ENCODE measurements at regions not wholly inside any gene's neighbourhood (a gene's known extent, or its start where the extent isn't known, plus 50 kb on each side); places are given as distances from the start of the nearest gene placed in this dataset.

DNA sequence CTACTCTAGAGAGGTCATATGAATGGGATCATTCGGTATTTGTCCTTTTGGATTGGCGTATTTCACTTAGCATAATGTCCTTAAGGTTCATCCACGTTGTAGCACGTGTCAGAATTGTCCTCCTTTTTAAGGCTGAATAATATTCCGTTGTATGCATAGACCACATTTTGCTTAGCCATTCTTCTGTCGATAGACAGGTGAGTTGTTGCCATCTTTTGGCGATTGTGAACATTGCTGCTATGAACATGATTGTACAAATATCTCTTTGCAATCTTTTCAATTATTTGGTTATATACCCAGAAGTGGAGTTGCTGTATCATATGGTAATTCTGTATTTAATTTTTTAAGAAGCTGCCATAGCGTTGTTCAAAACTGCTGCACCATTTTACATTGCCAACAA, 52.4 kb upstream of the GOLGA8J start:
- ATAC-seq (no peak), DNase-seq (no peak)
- Mint-ChIP-seq H3K36me3 (ENCODE audit: low read depth) (no peaks in the 10 kb centered on the region), H3K27me3 (peaks cover 13% of the 10 kb centered on the region), H3K27ac (no peak overlapping the region), H3K9me3 (ENCODE audit: low read depth) (peaks cover 2% of the 10 kb centered on the region), H3K4me3 (no peak overlapping the region), H3K4me1 (no peaks in the 10 kb centered on the region)
- ChIA-PET POLR2A (no interaction called here), CTCF (no interaction called here)
- intact Hi-C loops (cut with DNase I, micrococcal nuclease) = loop anchor here in 1 of 2 experiments (2.0 kb wide), 1 partner anchor 362 kb away; no protein-coding TSS in a partner anchor

DNA sequence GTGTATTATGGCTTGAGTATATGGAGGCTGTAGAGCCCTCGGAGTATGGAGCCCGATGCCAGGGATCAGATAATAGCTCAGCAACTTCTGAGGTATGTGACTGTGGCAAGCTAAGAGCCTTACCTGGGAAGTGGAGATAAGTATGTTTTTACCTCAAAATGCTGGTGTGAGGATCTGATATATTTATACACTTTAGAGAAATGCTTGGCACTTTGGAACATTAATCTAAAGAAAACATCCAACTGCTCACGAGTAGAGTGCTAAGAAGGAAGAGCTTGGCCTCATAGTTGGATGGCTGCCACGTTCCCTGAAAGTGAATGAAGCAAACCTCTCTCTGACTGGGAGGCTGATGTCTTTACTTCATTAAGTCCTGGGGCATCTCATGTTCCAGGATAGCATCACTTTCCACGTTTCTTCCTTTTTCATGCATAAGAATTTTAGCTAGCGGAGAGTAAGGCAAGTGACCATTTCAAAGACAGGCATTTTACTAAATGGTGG, 58.9 kb upstream of the GOLGA8J start:
- no peaks in the 10 kb centered on the region for H3K36me3 Mint-ChIP-seq (ENCODE audit: low read depth)
- no peak for ATAC-seq
- POLR2A ChIA-PET = no interaction called here
- no peak overlapping the region for H3K4me3 Mint-ChIP-seq
- intact Hi-C loops (cut with DNase I, micrococcal nuclease) = no loop called here
- H3K9me3 Mint-ChIP-seq (ENCODE audit: low read depth) = no peaks in the 10 kb centered on the region
- H3K4me1 Mint-ChIP-seq = no peaks in the 10 kb centered on the region
- no peak for DNase-seq
- CTCF ChIA-PET = interaction anchor here (0.6 kb wide), 1 partner anchor 924 kb away, joined by 4 read pairs; no protein-coding TSS in a partner anchor
- peaks cover 31% of the 10 kb centered on the region for H3K27me3 Mint-ChIP-seq
- no peak overlapping the region for H3K27ac Mint-ChIP-seq

GRCh38 chr15:30010746-30011145, 72.0 kb upstream of the GOLGA8J start:
- no peak for DNase-seq
- no peaks in the 10 kb centered on the region for H3K4me1 Mint-ChIP-seq
- ChIA-PET CTCF (no interaction called here), POLR2A (no interaction called here)
- ATAC-seq = no peak
- H3K4me3 Mint-ChIP-seq = no peak overlapping the region
- no peaks in the 10 kb centered on the region for H3K36me3 Mint-ChIP-seq (ENCODE audit: low read depth)
- no peak overlapping the region for H3K27ac Mint-ChIP-seq
- no peaks in the 10 kb centered on the region for H3K27me3 Mint-ChIP-seq
- H3K9me3 Mint-ChIP-seq (ENCODE audit: low read depth) = no peaks in the 10 kb centered on the region
- intact Hi-C loops (cut with DNase I, micrococcal nuclease) = no loop called here

DNA sequence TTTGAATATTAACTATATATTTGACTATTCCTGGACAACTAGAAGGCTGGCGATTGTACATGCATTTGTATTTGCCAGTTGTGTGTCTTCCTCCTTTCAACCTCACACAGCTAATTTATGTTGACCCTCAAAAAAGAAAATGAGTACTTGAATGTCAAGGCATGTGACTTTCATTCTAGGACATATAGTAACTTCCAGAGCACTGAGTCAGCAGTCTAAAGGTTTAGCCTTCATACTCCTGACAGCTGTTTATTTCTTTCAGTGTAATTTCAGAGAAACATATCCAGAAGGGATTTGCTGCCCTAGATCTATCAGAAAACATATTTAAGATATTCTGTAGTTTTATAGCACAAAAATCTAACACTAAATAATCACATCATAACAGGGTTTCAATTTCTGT, 74.6 kb upstream of the GOLGA8J start:
- ATAC-seq = no peak
- POLR2A ChIA-PET = no interaction called here
- intact Hi-C loops (cut with DNase I, micrococcal nuclease) = no loop called here
- Mint-ChIP-seq H3K36me3 (ENCODE audit: low read depth) (no peaks in the 10 kb centered on the region), H3K9me3 (ENCODE audit: low read depth) (no peaks in the 10 kb centered on the region), H3K27ac (no peak overlapping the region), H3K27me3 (no peaks in the 10 kb centered on the region), H3K4me3 (no peak overlapping the region), H3K4me1 (no peaks in the 10 kb centered on the region)
- DNase-seq = no peak
- CTCF ChIA-PET = no interaction called here

- Mint-ChIP-seq H3K27ac (no peak overlapping the region), H3K4me3 (no peak overlapping the region), H3K9me3 (ENCODE audit: low read depth) (no peaks in the 10 kb centered on the region), H3K36me3 (ENCODE audit: low read depth) (no peaks in the 10 kb centered on the region), H3K4me1 (no peaks in the 10 kb centered on the region), H3K27me3 (peaks cover 2% of the 10 kb centered on the region)
- ATAC-seq = no peak
- intact Hi-C loops (cut with DNase I, micrococcal nuclease) = loop anchor here in 1 of 2 experiments (5.0 kb wide), 1 partner anchor 609 kb away; no protein-coding TSS in a partner anchor
- DNase-seq = no peak
- ChIA-PET CTCF (no interaction called here), POLR2A (no interaction called here)
Measured at GRCh38 chr15:30001602-30002001, 81.2 kb upstream of the GOLGA8J start.

- intact Hi-C loops (cut with DNase I, micrococcal nuclease) = no loop called here
- ATAC-seq (no peak), DNase-seq (no peak)
- ChIA-PET CTCF (no interaction called here), POLR2A (no interaction called here)
- Mint-ChIP-seq H3K36me3 (ENCODE audit: low read depth) (no peaks in the 10 kb centered on the region), H3K27me3 (peaks cover 4% of the 10 kb centered on the region), H3K27ac (no peak overlapping the region), H3K9me3 (ENCODE audit: low read depth) (no peaks in the 10 kb centered on the region), H3K4me3 (no peak overlapping the region), H3K4me1 (no peaks in the 10 kb centered on the region)
Measured at GRCh38 chr15:29998033-29998432, 84.7 kb upstream of the GOLGA8J start.

- intact Hi-C loops (cut with DNase I, micrococcal nuclease) = no loop called here
- ATAC-seq (no peak), DNase-seq (no peak)
- Mint-ChIP-seq H3K27me3 (peaks cover 4% of the 10 kb centered on the region), H3K4me3 (no peak overlapping the region), H3K36me3 (ENCODE audit: low read depth) (no peaks in the 10 kb centered on the region), H3K4me1 (no peaks in the 10 kb centered on the region), H3K9me3 (ENCODE audit: low read depth) (no peaks in the 10 kb centered on the region), H3K27ac (no peak overlapping the region)
- ChIA-PET CTCF (no interaction called here), POLR2A (no interaction called here)
Measured at GRCh38 chr15:29997499-29997898, 85.3 kb upstream of the GOLGA8J start.

- Mint-ChIP-seq H3K27me3 (peaks cover 7% of the 10 kb centered on the region), H3K9me3 (ENCODE audit: low read depth) (no peaks in the 10 kb centered on the region), H3K27ac (no peak overlapping the region), H3K36me3 (ENCODE audit: low read depth) (no peaks in the 10 kb centered on the region), H3K4me1 (no peaks in the 10 kb centered on the region), H3K4me3 (no peak overlapping the region)
- no peak for ATAC-seq
- intact Hi-C loops (cut with DNase I, micrococcal nuclease) = no loop called here
- ChIA-PET POLR2A (no interaction called here), CTCF (no interaction called here)
- DNase-seq = no peak
Measured at GRCh38 chr15:29994284-29994683, 88.5 kb upstream of the GOLGA8J start.

GRCh38 chr15:29990954-29991353, 91.8 kb upstream of the GOLGA8J start:
- POLR2A ChIA-PET = no interaction called here
- intact Hi-C loops (cut with DNase I, micrococcal nuclease) = no loop called here
- no peak for DNase-seq
- Mint-ChIP-seq H3K27me3 (peaks cover 9% of the 10 kb centered on the region), H3K36me3 (ENCODE audit: low read depth) (no peaks in the 10 kb centered on the region), H3K9me3 (ENCODE audit: low read depth) (no peaks in the 10 kb centered on the region), H3K27ac (no peak overlapping the region), H3K4me1 (no peaks in the 10 kb centered on the region), H3K4me3 (no peak overlapping the region)
- ATAC-seq = no peak
- CTCF ChIA-PET = interaction anchor here (0.6 kb wide), 1 partner anchor 65 kb away, joined by 3 read pairs; no protein-coding TSS in a partner anchor

DNA sequence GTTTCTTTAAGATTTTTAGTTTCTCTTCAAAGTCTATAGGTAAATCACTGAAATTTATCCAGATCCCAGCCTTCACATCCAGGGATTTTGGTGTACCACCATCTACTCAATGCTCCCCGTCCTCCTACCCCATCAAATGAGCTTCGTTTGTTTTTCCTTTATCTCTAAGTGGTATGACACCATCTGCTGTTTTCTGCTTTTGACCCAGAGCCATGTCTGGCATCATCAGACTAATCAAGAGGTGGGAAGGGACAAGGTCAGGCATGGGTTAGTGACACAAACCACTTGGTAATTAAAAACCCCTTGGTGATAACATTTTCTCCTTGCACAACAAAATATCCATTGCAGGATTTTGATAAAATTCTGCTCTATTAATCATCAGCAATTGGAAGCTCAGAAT, 92.7 kb upstream of the GOLGA8J start:
- peaks cover 9% of the 10 kb centered on the region for H3K27me3 Mint-ChIP-seq
- no peak for DNase-seq
- ATAC-seq = no peak
- ChIA-PET POLR2A (no interaction called here), CTCF (interaction anchor here (0.6 kb wide), 1 partner anchor 64 kb away, joined by 3 read pairs; no protein-coding TSS in a partner anchor)
- H3K27ac Mint-ChIP-seq = no peak overlapping the region
- no peak overlapping the region for H3K4me3 Mint-ChIP-seq
- no peaks in the 10 kb centered on the region for H3K36me3 Mint-ChIP-seq (ENCODE audit: low read depth)
- no peaks in the 10 kb centered on the region for H3K4me1 Mint-ChIP-seq
- no peaks in the 10 kb centered on the region for H3K9me3 Mint-ChIP-seq (ENCODE audit: low read depth)
- intact Hi-C loops (cut with DNase I, micrococcal nuclease) = no loop called here

DNA sequence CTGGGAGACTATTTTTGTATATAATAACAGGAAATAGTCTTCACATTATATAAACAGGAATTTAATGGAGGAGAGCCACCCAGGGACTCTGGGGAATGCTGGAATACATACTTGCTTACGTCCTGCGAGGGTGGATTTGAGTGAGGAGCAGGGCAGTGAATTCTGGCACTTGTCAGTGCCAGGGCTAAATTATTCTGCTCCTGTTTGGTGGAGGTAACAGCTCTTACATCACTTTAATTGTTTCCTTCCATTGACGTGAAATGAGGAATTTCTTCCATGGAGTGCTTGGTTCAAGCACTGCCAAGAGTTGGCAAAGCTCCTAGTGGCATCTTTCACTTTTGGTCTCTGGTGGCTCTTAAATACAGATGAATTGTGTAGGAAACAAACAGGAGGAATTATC, 94.1 kb upstream of the GOLGA8J start:
- no peak for DNase-seq
- H3K36me3 Mint-ChIP-seq (ENCODE audit: low read depth) = no peaks in the 10 kb centered on the region
- CTCF ChIA-PET = no interaction called here
- ATAC-seq = no peak
- no peaks in the 10 kb centered on the region for H3K4me1 Mint-ChIP-seq
- peaks cover 7% of the 10 kb centered on the region for H3K27me3 Mint-ChIP-seq
- H3K9me3 Mint-ChIP-seq (ENCODE audit: low read depth) = no peaks in the 10 kb centered on the region
- POLR2A ChIA-PET = no interaction called here
- H3K4me3 Mint-ChIP-seq = no peak overlapping the region
- no peak overlapping the region for H3K27ac Mint-ChIP-seq
- intact Hi-C loops (cut with DNase I, micrococcal nuclease) = no loop called here

DNA sequence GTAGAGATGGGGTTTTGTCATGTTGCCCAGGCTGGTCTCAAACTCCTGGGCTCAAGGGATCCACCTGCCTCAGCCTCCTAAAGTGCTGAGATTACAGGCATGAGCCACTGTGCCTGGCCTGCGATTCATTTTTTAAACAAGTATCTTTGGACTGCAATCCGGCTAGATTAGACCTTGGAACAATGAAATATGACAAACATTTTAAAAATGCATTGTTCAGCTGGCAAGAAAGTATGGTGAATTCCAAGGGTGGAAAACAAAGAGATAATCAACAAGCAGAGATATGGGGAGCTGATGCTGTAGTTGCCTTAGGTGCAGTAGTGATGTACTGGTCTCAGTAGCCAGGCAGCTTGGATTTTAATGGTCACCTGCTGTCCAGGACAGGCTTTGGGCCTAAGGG, 95.8 kb upstream of the GOLGA8J start:
- Mint-ChIP-seq H3K36me3 (ENCODE audit: low read depth) (no peaks in the 10 kb centered on the region), H3K27ac (no peak overlapping the region), H3K9me3 (ENCODE audit: low read depth) (no peaks in the 10 kb centered on the region), H3K4me3 (no peak overlapping the region), H3K4me1 (no peaks in the 10 kb centered on the region), H3K27me3 (peaks cover 9% of the 10 kb centered on the region)
- ATAC-seq = no peak
- ChIA-PET CTCF (no interaction called here), POLR2A (no interaction called here)
- no peak for DNase-seq
- intact Hi-C loops (cut with DNase I, micrococcal nuclease) = no loop called here

All from activated CD4-positive, alpha-beta T cell treated with anti-CD3 and anti-CD28 coated beads for 36 hours (primary cell).